ENCODE measurements at regions not wholly inside any gene's neighbourhood (a gene's known extent, or its start where the extent isn't known, plus 50 kb on each side); places are given as distances from the start of the nearest gene placed in this dataset.

- no peak for TF ChIP-seq NFIC (IDR thresholded peaks at IDR 0.05)
- no peak for TF ChIP-seq YY1 (IDR thresholded peaks at IDR 0.05; ENCODE audit: low read depth)
- TF ChIP-seq REST (IDR thresholded peaks at IDR 0.05; ENCODE audit: low read depth), result no peak
- no peak for TF ChIP-seq MAX (IDR thresholded peaks at IDR 0.05)
- no peak for TF ChIP-seq CREB1 (IDR thresholded peaks at IDR 0.05; ENCODE audit: low read depth)
- TF ChIP-seq TAF1 (IDR thresholded peaks at IDR 0.05; ENCODE audit: low read depth), result no peak
- TF ChIP-seq EP300 (IDR thresholded peaks at IDR 0.05; ENCODE audit: borderline replicate concordance), result no peak
- no peak for TF ChIP-seq CEBPB (IDR thresholded peaks at IDR 0.05)
- no peak for TF ChIP-seq USF1 (IDR thresholded peaks at IDR 0.05)
- TF ChIP-seq RAD21 (IDR thresholded peaks at IDR 0.05; ENCODE audit: low read depth), result no peak
- no peak for TF ChIP-seq FOXM1 (IDR thresholded peaks at IDR 0.05; ENCODE audit: borderline replicate concordance, low read depth)
- no peak for TF ChIP-seq ZBTB7A (IDR thresholded peaks at IDR 0.05; ENCODE audit: low read depth)
- no peak for TF ChIP-seq TCF12 (IDR thresholded peaks at IDR 0.05; ENCODE audit: low read depth)
- TF ChIP-seq EGR1 (IDR thresholded peaks at IDR 0.05), result no peak
- no peak for TF ChIP-seq TEAD4 (IDR thresholded peaks at IDR 0.05)
These were observed 125.7 kb upstream of the AFDN start for GRCh38 chr6:167701010-167701409.

GRCh38 chr6:167702241-167702827 is 124.4 kb upstream of the AFDN start:
- TF ChIP-seq TAF1 (IDR thresholded peaks at IDR 0.05; ENCODE audit: low read depth) (no peak), CREB1 (IDR thresholded peaks at IDR 0.05; ENCODE audit: low read depth) (no peak), TEAD4 (IDR thresholded peaks at IDR 0.05) (no peak), USF1 (IDR thresholded peaks at IDR 0.05) (no peak), RAD21 (IDR thresholded peaks at IDR 0.05; ENCODE audit: low read depth) (no peak), MAX (IDR thresholded peaks at IDR 0.05) (no peak), TCF12 (IDR thresholded peaks at IDR 0.05; ENCODE audit: low read depth) (no peak), EGR1 (IDR thresholded peaks at IDR 0.05) (no peak), EP300 (IDR thresholded peaks at IDR 0.05; ENCODE audit: borderline replicate concordance) (no peak), ZBTB7A (IDR thresholded peaks at IDR 0.05; ENCODE audit: low read depth) (no peak), YY1 (IDR thresholded peaks at IDR 0.05; ENCODE audit: low read depth) (no peak), CEBPB (IDR thresholded peaks at IDR 0.05) (no peak), REST (IDR thresholded peaks at IDR 0.05; ENCODE audit: low read depth) (no peak)

- no peak for TF ChIP-seq CREB1 (IDR thresholded peaks at IDR 0.05; ENCODE audit: low read depth)
- no peak for TF ChIP-seq NFIC (IDR thresholded peaks at IDR 0.05)
- no peak for TF ChIP-seq USF1 (IDR thresholded peaks at IDR 0.05)
- no peak for TF ChIP-seq FOXM1 (IDR thresholded peaks at IDR 0.05; ENCODE audit: borderline replicate concordance, low read depth)
- TF ChIP-seq CEBPB (IDR thresholded peaks at IDR 0.05), result no peak
- TF ChIP-seq ZBTB7A (IDR thresholded peaks at IDR 0.05; ENCODE audit: low read depth), result no peak
- TF ChIP-seq REST (IDR thresholded peaks at IDR 0.05; ENCODE audit: low read depth), result no peak
- TF ChIP-seq EP300 (IDR thresholded peaks at IDR 0.05; ENCODE audit: borderline replicate concordance), result no peak
- TF ChIP-seq MAX (IDR thresholded peaks at IDR 0.05), result no peak
- no peak for TF ChIP-seq TCF12 (IDR thresholded peaks at IDR 0.05; ENCODE audit: low read depth)
These were observed 123.4 kb upstream of the AFDN start for GRCh38 chr6:167703347-167703746.

- TF ChIP-seq RAD21 (IDR thresholded peaks at IDR 0.05; ENCODE audit: low read depth), result no peak
- no peak for TF ChIP-seq REST (IDR thresholded peaks at IDR 0.05; ENCODE audit: low read depth)
- no peak for TF ChIP-seq MAX (IDR thresholded peaks at IDR 0.05)
- TF ChIP-seq ZBTB7A (IDR thresholded peaks at IDR 0.05; ENCODE audit: low read depth), result no peak
- TF ChIP-seq NFIC (IDR thresholded peaks at IDR 0.05), result no peak
- TF ChIP-seq TAF1 (IDR thresholded peaks at IDR 0.05; ENCODE audit: low read depth), result no peak
- TF ChIP-seq FOXM1 (IDR thresholded peaks at IDR 0.05; ENCODE audit: borderline replicate concordance, low read depth), result no peak
- TF ChIP-seq CREB1 (IDR thresholded peaks at IDR 0.05; ENCODE audit: low read depth), result no peak
- no peak for TF ChIP-seq TCF12 (IDR thresholded peaks at IDR 0.05; ENCODE audit: low read depth)
- no peak for TF ChIP-seq CEBPB (IDR thresholded peaks at IDR 0.05)
- no peak for TF ChIP-seq EGR1 (IDR thresholded peaks at IDR 0.05)
These were observed 122.9 kb upstream of the AFDN start for GRCh38 chr6:167703781-167704180.
